ENCODE measurements at regions not wholly inside any gene's neighbourhood (a gene's known extent, or its start where the extent isn't known, plus 50 kb on each side); places are given as distances from the start of the nearest gene placed in this dataset.

GRCh38 chr7:20991544-20991943 is 204.9 kb upstream of the SP8 start:
- no peak for ATAC-seq
- peaks cover 0 to 12% (median 0%) of the 10 kb centered on the region in 3 donors for H3K9me3 ChIP-seq
- no peaks in the 10 kb centered on the region for H3K36me3 ChIP-seq
- H3K27me3 ChIP-seq, result no peaks in the 10 kb centered on the region
- no peak overlapping the region for H3K4me3 ChIP-seq
- no peak overlapping the region for H3K27ac ChIP-seq
- TF ChIP-seq CTCF (IDR thresholded peaks at IDR 0.05), result no peak
- H3K4me1 ChIP-seq, result no peaks in the 10 kb centered on the region

GRCh38 chr7:20993693-20994092 is 207.0 kb upstream of the SP8 start:
- no peaks in the 10 kb centered on the region for H3K4me1 ChIP-seq
- no peaks in the 10 kb centered on the region for H3K27me3 ChIP-seq
- 84 to 85% methylated on average over 1 of the region's 1 CpG for WGBS, 2 donors (ENCODE audit: low coverage in 1 of 2)
- H3K9me3 ChIP-seq, result peaks cover 0 to 12% (median 0%) of the 10 kb centered on the region in 3 donors
- no peaks in the 10 kb centered on the region for H3K36me3 ChIP-seq
- no peak for ATAC-seq
- TF ChIP-seq EP300 (IDR thresholded peaks at IDR 0.05) (no peak), CTCF (IDR thresholded peaks at IDR 0.05) (no peak), POLR2AphosphoS5 (IDR thresholded peaks at IDR 0.05) (no peak), POLR2A (IDR thresholded peaks at IDR 0.05) (no peak)
- no peak overlapping the region for H3K4me3 ChIP-seq
- no peak overlapping the region for H3K27ac ChIP-seq

- no peak for ATAC-seq
- H3K27ac ChIP-seq, result no peak overlapping the region
- H3K27me3 ChIP-seq, result no peaks in the 10 kb centered on the region
- H3K4me3 ChIP-seq, result no peak overlapping the region
- peaks cover 0 to 6% (median 0%) of the 10 kb centered on the region in 3 donors for H3K9me3 ChIP-seq
- no peaks in the 10 kb centered on the region for H3K4me1 ChIP-seq
- no peaks in the 10 kb centered on the region for H3K36me3 ChIP-seq
- 40 to 43% methylated on average over 1 of the region's 1 CpG for WGBS, 2 donors (ENCODE audit: low coverage in 1 of 2)
- TF ChIP-seq EP300 (IDR thresholded peaks at IDR 0.05) (no peak), POLR2AphosphoS5 (IDR thresholded peaks at IDR 0.05) (no peak), POLR2A (IDR thresholded peaks at IDR 0.05) (no peak), CTCF (IDR thresholded peaks at IDR 0.05) (no peak)
Observed at GRCh38 chr7:20998309-20998708, 211.6 kb upstream of the SP8 start.

- no peak overlapping the region for H3K4me3 ChIP-seq
- TF ChIP-seq EP300 (IDR thresholded peaks at IDR 0.05) (no peak), POLR2A (IDR thresholded peaks at IDR 0.05) (no peak), CTCF (IDR thresholded peaks at IDR 0.05) (no peak), POLR2AphosphoS5 (IDR thresholded peaks at IDR 0.05) (no peak)
Observed at GRCh38 chr7:21011153-21011552, 224.5 kb upstream of the SP8 start.

GRCh38 chr7:21013765-21014539 is 227.3 kb upstream of the SP8 start:
- 76 to 88% methylated on average over 2 to 3 of the region's 3 CpGs for WGBS, 2 donors (ENCODE audit: low coverage in 1 of 2)
- no peaks in the 10 kb centered on the region for H3K4me1 ChIP-seq
- ATAC-seq, result no peak

More at GRCh38 chr7:21011153-21011552, 224.5 kb upstream of the SP8 start:
- 90 to 100% methylated on average over 2 to 4 of the region's 4 CpGs for WGBS, 2 donors (ENCODE audit: low coverage in 1 of 2)
- H3K27ac ChIP-seq, result no peak overlapping the region
- no peaks in the 10 kb centered on the region for H3K27me3 ChIP-seq
- H3K36me3 ChIP-seq, result no peaks in the 10 kb centered on the region
- no peak for ATAC-seq
- H3K9me3 ChIP-seq, result peaks cover 0 to 7% (median 0%) of the 10 kb centered on the region in 3 donors
- no peaks in the 10 kb centered on the region for H3K4me1 ChIP-seq

More at GRCh38 chr7:21013765-21014539, 227.3 kb upstream of the SP8 start:
- no peak overlapping the region for H3K4me3 ChIP-seq
- TF ChIP-seq POLR2AphosphoS5 (IDR thresholded peaks at IDR 0.05), result no peak
- no peak for TF ChIP-seq CTCF (IDR thresholded peaks at IDR 0.05)
- TF ChIP-seq POLR2A (IDR thresholded peaks at IDR 0.05), result no peak
- no peak for TF ChIP-seq EP300 (IDR thresholded peaks at IDR 0.05)
- peaks cover 0 to 5% (median 0%) of the 10 kb centered on the region in 3 donors for H3K9me3 ChIP-seq
- no peaks in the 10 kb centered on the region for H3K27me3 ChIP-seq
- no peaks in the 10 kb centered on the region for H3K36me3 ChIP-seq
- no peak overlapping the region for H3K27ac ChIP-seq

Measured in gastroesophageal sphincter (tissue), 4 donors.